ENCODE measurements at regions not wholly inside any gene's neighbourhood (a gene's known extent, or its start where the extent isn't known, plus 50 kb on each side); places are given as distances from the start of the nearest gene placed in this dataset.

DNA sequence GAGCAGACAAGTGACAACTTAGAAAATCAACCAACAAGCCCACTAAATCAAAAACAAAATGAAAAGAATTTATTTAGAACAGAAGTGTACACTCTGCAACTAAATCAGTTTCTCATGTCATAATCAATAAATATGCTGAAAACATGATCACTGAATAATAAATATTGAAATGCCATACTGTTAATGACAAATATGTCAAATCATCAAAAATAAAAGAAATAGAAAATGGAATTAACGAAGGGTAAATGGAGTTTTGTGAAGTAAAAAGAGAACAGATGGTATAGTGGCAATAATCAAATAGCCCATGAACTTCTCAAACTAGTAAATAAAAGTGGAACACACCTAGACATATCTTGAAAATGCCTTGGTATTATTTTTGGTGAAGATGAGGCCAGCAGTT is 744.9 kb downstream of the TAF11L14 start:
- TF ChIP-seq, protein P1, sequence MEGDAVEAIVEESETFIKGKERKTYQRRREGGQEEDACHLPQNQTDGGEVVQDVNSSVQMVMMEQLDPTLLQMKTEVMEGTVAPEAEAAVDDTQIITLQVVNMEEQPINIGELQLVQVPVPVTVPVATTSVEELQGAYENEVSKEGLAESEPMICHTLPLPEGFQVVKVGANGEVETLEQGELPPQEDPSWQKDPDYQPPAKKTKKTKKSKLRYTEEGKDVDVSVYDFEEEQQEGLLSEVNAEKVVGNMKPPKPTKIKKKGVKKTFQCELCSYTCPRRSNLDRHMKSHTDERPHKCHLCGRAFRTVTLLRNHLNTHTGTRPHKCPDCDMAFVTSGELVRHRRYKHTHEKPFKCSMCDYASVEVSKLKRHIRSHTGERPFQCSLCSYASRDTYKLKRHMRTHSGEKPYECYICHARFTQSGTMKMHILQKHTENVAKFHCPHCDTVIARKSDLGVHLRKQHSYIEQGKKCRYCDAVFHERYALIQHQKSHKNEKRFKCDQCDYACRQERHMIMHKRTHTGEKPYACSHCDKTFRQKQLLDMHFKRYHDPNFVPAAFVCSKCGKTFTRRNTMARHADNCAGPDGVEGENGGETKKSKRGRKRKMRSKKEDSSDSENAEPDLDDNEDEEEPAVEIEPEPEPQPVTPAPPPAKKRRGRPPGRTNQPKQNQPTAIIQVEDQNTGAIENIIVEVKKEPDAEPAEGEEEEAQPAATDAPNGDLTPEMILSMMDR (IDR thresholded peaks at IDR 0.05; ENCODE audit: low read depth, low read length, poor library complexity, severe bottlenecking), result no peak
- no peak for TF ChIP-seq EZH2phosphoT487 (IDR thresholded peaks at IDR 0.05; ENCODE audit: borderline replicate concordance, low read length)
